GM18873 (cell line): ENCODE measurements at regions not wholly inside any gene's neighbourhood (a gene's known extent, or its start where the extent isn't known, plus 50 kb on each side); places are given as distances from the start of the nearest gene placed in this dataset.
"Not testable (repeated sequence)": the region's sequence is repeated elsewhere in the genome, so short reads cannot be mapped to it uniquely, and the experiment has no call there.

Experiments used
- ATAC-seq: cut with Tn5 transposase; IDR thresholded peaks from one replicate; pipeline ENCODE4 v1.9.1; 2021; ENCODE audit warnings: mild to moderate bottlenecking, moderate library complexity, moderate number of reproducible peaks; ENCODE audit not compliant: unreplicated experiment, low FRiP score

DNA sequence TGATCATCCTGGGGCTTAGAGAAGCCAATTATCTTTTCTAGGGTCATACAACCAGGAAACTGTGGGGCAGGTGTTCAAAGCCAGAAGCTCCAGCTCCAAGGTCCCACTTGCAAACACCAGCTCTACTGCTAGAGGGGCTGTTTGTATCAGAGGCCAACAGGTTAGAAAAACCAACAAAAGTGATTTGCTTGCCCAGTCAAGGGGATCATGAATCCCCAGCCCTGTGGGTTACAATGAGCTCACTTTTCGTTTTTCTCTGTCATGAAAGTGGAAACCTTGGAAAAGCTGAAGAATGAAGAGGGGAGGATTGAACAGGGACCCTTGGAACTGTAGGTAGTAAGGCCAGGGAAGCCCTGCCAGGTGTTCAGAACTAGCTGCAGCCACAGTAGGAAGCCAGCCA lies 119.2 kb downstream of the SPP2 start:
- ATAC-seq, result no peak

DNA sequence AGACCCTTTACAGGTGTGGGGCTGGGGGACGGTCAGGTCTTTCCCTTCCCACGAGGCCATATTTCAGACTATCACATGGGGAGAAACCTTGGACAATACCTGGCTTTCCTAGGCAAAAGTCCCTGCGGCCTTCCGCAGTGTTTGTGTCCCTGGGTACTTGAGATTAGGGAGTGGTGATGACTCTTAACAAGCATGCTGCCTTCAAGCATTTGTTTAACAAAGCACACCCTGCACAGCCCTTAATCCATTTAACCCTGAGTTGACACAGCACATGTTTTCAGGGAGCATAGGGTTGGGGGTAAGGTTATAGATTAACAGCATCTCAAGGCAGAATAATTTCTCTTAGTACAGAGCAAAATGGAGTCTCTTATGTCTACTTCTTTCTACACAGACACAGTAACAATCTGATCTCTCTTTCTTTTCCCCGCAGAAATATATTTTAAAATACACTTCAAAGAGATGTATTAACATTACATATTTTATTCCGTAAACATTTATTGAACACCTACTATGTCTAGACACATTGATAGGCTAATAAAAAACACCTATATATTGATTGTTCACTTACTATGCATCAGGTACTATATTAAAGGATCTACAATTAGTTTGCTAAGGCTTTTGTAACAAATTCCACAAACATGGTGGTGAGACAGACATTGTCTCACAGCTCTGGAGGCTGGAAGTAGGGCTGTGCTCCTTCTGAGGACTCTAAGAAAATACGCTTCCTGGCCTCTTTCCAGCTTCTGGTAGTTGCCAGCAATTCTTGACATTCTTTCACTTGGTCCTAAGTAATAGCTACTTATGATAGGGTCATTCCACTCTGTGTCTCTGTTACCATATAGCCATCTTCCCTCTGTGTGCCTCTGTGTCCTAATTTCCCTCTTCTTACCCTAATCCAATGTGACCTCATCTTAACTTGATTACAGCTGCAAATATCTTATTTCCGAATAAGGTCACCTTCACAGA lies 118.4 kb downstream of the SPP2 start:
- not testable (repeated sequence) for ATAC-seq

GRCh38 chr2:234166531-234166930 lies 116.0 kb downstream of the SPP2 start:
- no peak for ATAC-seq

DNA sequence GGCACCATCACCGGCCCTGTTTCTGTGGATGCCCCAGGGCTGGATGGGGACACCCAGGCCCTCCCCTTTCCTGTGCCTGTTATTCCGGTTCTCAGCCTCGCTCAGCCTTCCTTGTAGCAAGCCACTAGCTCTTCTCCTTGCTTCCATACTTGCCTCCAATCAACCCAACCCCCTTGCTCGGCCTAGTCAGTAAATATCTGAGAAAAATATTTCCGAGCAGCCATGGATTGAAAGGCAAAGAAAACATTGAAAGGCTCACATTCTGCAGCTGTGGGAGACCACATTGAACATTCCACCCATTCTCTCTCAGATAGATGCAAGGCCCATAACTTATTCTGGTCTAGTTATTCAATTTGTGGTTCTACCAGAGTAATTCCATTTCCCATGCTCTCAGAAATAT lies 114.9 kb downstream of the SPP2 start:
- ATAC-seq, result no peak

DNA sequence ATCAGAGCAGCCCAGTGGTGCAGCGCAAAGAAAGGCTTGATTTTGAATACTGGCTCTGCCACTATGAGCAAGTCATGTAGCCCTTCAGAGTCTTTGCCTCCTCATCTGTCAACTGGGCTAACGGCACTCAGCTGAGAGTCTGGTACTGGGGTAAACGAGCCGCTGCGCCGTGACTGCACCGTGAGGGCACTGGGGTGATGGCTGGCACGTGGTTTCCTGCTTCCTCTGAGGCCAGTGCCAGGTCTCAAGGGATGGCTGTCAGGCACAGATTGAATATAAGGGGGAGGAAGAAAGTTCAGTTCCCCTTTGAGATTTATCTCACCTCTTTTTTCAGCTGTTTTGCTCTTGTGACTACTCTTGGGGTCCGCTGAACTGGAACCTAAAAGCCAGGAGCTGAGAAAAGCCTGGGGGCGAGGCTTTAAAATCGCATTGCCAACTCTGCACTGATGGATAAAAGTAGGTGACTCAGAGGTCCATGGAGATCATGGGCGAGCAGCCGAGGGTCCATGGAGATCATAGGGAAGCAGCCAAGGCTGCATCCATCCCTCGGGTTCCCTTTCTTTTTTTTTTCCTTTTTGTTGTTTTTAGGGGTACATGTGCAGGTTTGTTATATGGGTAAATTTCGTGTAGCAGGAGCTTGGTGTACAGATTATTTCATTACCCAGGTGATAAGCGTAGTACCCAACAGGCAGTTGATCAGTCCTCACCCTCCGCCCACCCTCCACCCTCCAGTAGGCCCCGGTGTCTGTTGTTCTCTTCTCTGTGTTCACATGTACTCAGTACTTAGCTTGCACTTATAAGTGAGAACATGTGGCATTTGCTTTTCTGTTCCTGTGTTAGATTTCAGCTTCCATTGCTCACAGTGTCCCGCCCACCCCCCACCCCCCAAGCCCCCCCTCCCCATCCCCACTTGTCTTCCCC lies 114.3 kb downstream of the SPP2 start:
- ATAC-seq, result no peak

DNA sequence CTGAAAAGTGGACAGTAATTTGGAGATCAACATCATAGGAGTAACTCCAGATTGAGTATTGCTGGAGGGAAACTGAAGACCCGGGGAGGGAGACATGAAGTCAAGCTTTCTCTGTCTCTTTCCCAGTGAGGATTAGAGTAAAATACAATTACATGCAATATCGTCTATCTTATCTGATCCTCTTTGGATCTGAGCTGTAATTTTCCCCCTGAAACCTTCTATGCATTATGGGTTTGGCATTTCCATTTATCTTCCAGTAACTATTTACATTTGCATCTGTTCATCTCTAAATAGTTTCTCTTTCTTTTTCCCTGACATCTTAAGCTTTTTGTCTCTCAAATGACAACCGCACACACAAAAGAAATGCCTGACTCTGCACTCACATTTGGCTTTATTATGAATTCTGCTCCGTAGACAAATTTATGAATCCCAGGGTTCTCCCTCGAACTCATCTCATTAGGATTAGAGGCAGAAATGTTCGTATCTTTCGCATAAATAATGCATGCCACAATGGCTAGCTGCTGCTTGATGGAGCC lies 113.1 kb downstream of the SPP2 start:
- no peak for ATAC-seq

GRCh38 chr2:234162861-234163260 lies 112.4 kb downstream of the SPP2 start:
- ATAC-seq, result no peak

- ATAC-seq, result no peak
These were observed 111.4 kb downstream of the SPP2 start for GRCh38 chr2:234161932-234162331.

DNA sequence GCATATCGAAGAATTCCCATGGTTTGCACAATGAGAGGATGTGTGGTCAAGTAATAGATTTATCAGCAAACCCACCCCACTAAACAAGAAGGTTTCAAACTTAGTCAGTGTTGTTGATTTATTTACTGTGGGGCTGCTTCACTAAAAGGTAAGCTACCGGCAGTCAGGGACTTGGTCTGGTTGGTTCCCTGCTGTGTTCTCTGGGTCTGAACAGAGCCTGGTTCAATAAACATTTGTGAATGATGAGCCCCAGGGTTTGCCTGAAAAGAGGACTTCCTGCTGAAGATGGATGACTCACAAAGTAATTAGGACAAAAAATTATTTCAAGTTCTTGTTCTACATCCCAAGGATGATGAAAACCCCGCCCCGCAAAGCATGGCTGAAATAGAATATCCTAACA lies 108.3 kb downstream of the SPP2 start:
- no peak for ATAC-seq

- no peak for ATAC-seq
These were observed 107.5 kb downstream of the SPP2 start for GRCh38 chr2:234157817-234158588.

DNA sequence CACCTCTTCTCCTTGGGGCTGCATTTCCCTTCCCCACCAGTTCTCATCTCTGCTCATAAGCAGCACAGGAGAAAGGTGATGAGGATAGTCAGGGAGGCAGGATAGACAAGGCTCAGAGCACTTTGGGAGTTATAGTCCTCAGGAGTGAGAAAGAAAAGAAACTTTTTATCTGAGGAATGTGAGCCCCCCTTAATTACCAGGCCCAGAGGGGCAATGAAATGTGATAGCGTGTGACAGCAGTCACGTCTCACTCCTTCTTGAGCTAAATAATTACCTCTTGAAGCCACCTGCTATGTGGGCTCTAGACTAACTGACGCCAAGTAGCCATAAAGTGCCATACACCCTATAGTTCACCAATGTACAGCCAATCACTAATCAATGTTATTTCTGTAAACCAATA lies 105.8 kb downstream of the SPP2 start:
- ATAC-seq, result no peak

GRCh38 chr2:234152835-234153234 lies 102.3 kb downstream of the SPP2 start:
- ATAC-seq, result not testable (repeated sequence)

DNA sequence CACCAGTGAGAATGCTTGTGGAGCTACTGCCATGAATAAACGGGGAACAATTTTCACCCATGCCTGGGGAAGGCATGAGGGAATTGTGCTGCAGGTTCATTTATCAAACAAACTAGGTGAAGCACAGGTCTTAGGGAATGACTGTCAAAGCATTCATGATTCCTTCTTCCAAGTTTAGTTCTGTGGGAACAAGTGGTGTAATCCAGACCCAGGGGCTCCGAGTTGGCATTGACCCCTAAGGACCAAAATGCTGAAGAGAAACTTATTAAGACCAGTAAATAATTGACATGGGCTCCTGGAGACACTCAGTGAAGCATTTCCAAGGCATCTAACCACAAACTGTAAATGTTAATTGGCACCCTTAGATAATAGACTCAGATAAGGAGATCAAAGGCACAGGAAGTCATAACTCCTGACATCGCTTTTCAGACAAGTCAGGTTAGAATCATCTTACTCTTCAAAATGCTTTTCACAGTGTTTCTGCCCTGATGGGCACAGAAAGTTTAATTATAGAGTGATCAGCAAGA lies 96.9 kb downstream of the SPP2 start:
- ATAC-seq, result no peak

- ATAC-seq, result no peak
These were observed 95.8 kb downstream of the SPP2 start for GRCh38 chr2:234146087-234146826.

- ATAC-seq, result no peak
These were observed 95.0 kb downstream of the SPP2 start for GRCh38 chr2:234145511-234145910.

DNA sequence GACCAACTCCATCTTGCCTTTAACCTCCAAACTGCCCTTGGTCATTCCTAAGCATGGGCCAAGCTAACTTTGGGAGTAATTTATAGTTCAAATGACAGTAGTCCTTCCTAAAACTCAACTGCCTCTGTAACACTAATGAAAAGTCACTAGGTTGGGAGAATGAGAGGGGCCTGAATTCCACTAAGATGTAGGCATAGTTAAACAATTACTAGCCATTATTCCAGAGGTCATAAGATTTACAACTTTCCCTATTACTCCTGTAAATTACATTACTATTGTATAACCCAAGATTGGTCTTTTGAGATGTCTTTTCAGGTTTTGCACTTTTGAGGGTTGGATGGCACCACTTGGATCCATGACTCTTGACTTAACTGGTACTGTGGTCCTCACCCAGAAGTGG lies 94.6 kb downstream of the SPP2 start:
- no peak for ATAC-seq

DNA sequence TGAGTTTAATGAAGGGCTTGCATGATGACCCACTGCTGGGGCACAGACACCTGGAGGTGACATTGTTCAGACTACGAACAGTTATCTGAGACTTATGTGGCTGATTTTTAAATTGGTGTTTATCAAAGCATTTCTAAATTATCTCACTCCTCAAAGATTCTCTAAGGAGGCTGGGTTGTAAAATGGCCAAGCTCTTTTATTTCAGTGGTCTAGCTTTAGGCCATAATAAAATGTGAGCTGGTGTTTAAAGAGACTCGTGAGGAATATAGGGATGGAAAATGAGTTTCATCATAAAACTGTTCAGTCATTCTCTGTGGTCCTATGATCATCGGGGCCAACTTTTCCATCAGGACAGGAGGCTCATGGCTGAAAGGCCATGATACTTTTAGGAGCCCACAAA lies 93.4 kb downstream of the SPP2 start:
- ATAC-seq, result no peak

DNA sequence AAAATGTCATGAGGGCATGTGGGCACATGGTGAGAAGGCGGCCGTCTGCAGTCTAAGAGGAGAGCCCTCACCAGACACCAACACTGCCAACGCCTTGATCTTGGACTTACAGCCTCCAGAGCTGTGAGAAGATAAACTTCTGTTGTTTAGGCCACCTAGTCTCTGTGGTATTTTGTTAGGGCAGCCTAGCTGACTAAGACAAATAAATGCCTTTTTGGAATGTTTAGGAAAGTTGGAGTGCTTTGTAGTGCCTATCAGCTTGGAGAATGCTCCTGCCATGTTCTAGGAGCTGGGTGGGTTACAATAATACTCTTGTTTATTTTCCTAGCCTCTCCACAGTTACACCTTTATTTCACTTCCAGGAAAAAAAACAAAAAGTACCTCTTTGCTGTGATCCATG lies 92.0 kb downstream of the SPP2 start:
- ATAC-seq, result no peak

GRCh38 chr2:234139755-234140154 lies 89.3 kb downstream of the SPP2 start:
- ATAC-seq, result no peak
